ENCODE measurements at regions not wholly inside any gene's neighbourhood (a gene's known extent, or its start where the extent isn't known, plus 50 kb on each side); places are given as distances from the start of the nearest gene placed in this dataset.

GRCh38 chr6:81246200-81246599 is 506.3 kb downstream of the TENT5A start:
- TF ChIP-seq CTCF (IDR thresholded peaks at IDR 0.05), result no peak
- Histone ChIP-seq H3K4me3 (no peak overlapping the region), H3K27ac (no peak overlapping the region), H3K9me3 (peaks cover 0 to 32% (median 10%) of the 10 kb centered on the region in 11 donors), H3K4me1 (no peaks in the 10 kb centered on the region), H3K36me3 (no peaks in the 10 kb centered on the region), H3K27me3 (no peaks in the 10 kb centered on the region)
- DNase-seq (no peak), ATAC-seq (no peak)
- WGBS, 2 donors, result 78 to 82% methylated on average over 2 of the region's 2 CpGs
- intact Hi-C loops (cut with DNase I), result loop anchor here in 4 of 10 donors (10.0 kb wide), 3 partner anchors 209 to 509 kb away; partner anchors contain the start of gene TENT5A (in 3 of the 4)

- 83 to 95% methylated on average over 1 of the region's 1 CpG for WGBS, 2 donors
- intact Hi-C loops (cut with DNase I), result loop anchor here in 6 of 10 donors (5.0 to 10.0 kb wide), 5 partner anchors 212 to 1045 kb away; partner anchors contain the start of gene TENT5A (in 6 of the 6)
- Histone ChIP-seq H3K4me3 (no peak overlapping the region), H3K27ac (no peak overlapping the region), H3K4me1 (no peaks in the 10 kb centered on the region), H3K36me3 (no peaks in the 10 kb centered on the region), H3K9me3 (peaks cover 0 to 16% (median 10%) of the 10 kb centered on the region in 11 donors), H3K27me3 (no peaks in the 10 kb centered on the region)
- TF ChIP-seq CTCF (IDR thresholded peaks at IDR 0.05), result no peak
- ATAC-seq (no peak), DNase-seq (no peak)
These were observed 509.9 kb downstream of the TENT5A start for GRCh38 chr6:81242624-81243023.

GRCh38 chr6:81241126-81242041 is 511.1 kb downstream of the TENT5A start:
- ATAC-seq (no peak), DNase-seq (no peak)
- peak in 8 of 9 donors; percentile 13 to 65 (median 48) for TF ChIP-seq CTCF (IDR thresholded peaks at IDR 0.05)
- peaks cover 0 to 11% (median 6%) of the 10 kb centered on the region in 11 donors for H3K9me3 ChIP-seq
- 42 to 52% methylated on average over 5 of the region's 5 CpGs for WGBS, 2 donors
- intact Hi-C loops (cut with DNase I), result loop anchor here in 6 of 10 donors (5.0 to 10.0 kb wide), 5 partner anchors 213 to 1044 kb away; partner anchors contain the start of gene TENT5A (in 6 of the 6)
- H3K4me1 ChIP-seq, result no peaks in the 10 kb centered on the region
- H3K27ac ChIP-seq, result no peak overlapping the region
- H3K4me3 ChIP-seq, result no peak overlapping the region
- no peaks in the 10 kb centered on the region for H3K36me3 ChIP-seq
- no peaks in the 10 kb centered on the region for H3K27me3 ChIP-seq

- Histone ChIP-seq H3K9me3 (no peaks in the 10 kb centered on the region), H3K4me1 (no peaks in the 10 kb centered on the region), H3K4me3 (no peak overlapping the region), H3K36me3 (no peaks in the 10 kb centered on the region), H3K27ac (no peak overlapping the region), H3K27me3 (no peaks in the 10 kb centered on the region)
- DNase-seq (no peak), ATAC-seq (no peak)
- intact Hi-C loops (cut with DNase I), result no loop called here
- no peak for TF ChIP-seq CTCF (IDR thresholded peaks at IDR 0.05)
These were observed 514.1 kb downstream of the TENT5A start for GRCh38 chr6:81238390-81238789.
